DOHH2 (cell line): ENCODE measurements at regions not wholly inside any gene's neighbourhood (a gene's known extent, or its start where the extent isn't known, plus 50 kb on each side); places are given as distances from the start of the nearest gene placed in this dataset.

Experiments used
- CTCF ChIP-seq: fragments of 200-600 bp; sonication (generic); IDR thresholded peaks from one replicate; pipeline ENCODE4 v1.5.1; 2014; ENCODE audit warnings: antibody characterized with exemption, mild to moderate bottlenecking, low read depth, low read length; ENCODE audit not compliant: poor library complexity, severe bottlenecking
- EZH2phosphoT487 ChIP-seq: fragments of 200-600 bp; sonication (generic); IDR thresholded peaks from 2 replicates; pipeline ENCODE4 v1.6.1; 2017; ENCODE audit warnings: borderline replicate concordance, mild to moderate bottlenecking, antibody characterized with exemption, low read length, moderate library complexity, mixed read lengths

GRCh38 chr17:10907370-10907769 is 69.5 kb upstream of the PIRT start:
- TF ChIP-seq EZH2phosphoT487 (no peak), CTCF (no peak)
